ENCODE measurements at regions not wholly inside any gene's neighbourhood (a gene's known extent, or its start where the extent isn't known, plus 50 kb on each side); places are given as distances from the start of the nearest gene placed in this dataset.

GRCh38 chr2:103734911-103735310, 973.1 kb downstream of the TMEM182 start:
- TF ChIP-seq Cebpa-rat (IDR thresholded peaks at IDR 0.05) = no peak
- H3K4me1 ChIP-seq = no peaks in the 10 kb centered on the region
- no peak overlapping the region for H3K9ac ChIP-seq
- H4K20me1 ChIP-seq = no peaks in the 10 kb centered on the region
- H3K4me2 ChIP-seq = no peak overlapping the region
- no peaks in the 10 kb centered on the region for H3K36me3 ChIP-seq
- H3K27ac ChIP-seq = no peak overlapping the region
- H3K4me3 ChIP-seq = no peak overlapping the region
- peaks cover 18 to 28% (median 22%) of the 10 kb centered on the region in 11 experiments for H3K9me3 ChIP-seq (replicated peaks in 1 of 11)
- H3K27me3 ChIP-seq = no peaks in the 10 kb centered on the region

GRCh38 chr2:103738108-103738507, 976.3 kb downstream of the TMEM182 start:
- no peak for TF ChIP-seq Cebpa-rat (IDR thresholded peaks at IDR 0.05)
- H4K20me1 ChIP-seq = no peaks in the 10 kb centered on the region
- H3K4me3 ChIP-seq = no peak overlapping the region
- H3K9me3 ChIP-seq (replicated peaks in 1 of 11) = peaks cover 17 to 25% (median 21%) of the 10 kb centered on the region in 11 experiments
- no peak overlapping the region for H3K4me2 ChIP-seq
- H3K4me1 ChIP-seq = no peaks in the 10 kb centered on the region
- H3K27ac ChIP-seq = no peak overlapping the region
- H3K9ac ChIP-seq = no peak overlapping the region
- H3K36me3 ChIP-seq = no peaks in the 10 kb centered on the region
- no peaks in the 10 kb centered on the region for H3K27me3 ChIP-seq

GRCh38 chr2:103738606-103739005, 976.8 kb downstream of the TMEM182 start:
- Histone ChIP-seq H3K27me3 (no peaks in the 10 kb centered on the region), H3K36me3 (no peaks in the 10 kb centered on the region), H3K4me1 (no peaks in the 10 kb centered on the region), H3K4me2 (no peak overlapping the region), H3K4me3 (no peak overlapping the region), H3K9ac (no peak overlapping the region), H4K20me1 (no peaks in the 10 kb centered on the region), H3K9me3 (replicated peaks in 1 of 11) (peaks cover 12 to 20% (median 16%) of the 10 kb centered on the region in 11 experiments), H3K27ac (no peak overlapping the region)
- no peak for TF ChIP-seq Cebpa-rat (IDR thresholded peaks at IDR 0.05)

DNA sequence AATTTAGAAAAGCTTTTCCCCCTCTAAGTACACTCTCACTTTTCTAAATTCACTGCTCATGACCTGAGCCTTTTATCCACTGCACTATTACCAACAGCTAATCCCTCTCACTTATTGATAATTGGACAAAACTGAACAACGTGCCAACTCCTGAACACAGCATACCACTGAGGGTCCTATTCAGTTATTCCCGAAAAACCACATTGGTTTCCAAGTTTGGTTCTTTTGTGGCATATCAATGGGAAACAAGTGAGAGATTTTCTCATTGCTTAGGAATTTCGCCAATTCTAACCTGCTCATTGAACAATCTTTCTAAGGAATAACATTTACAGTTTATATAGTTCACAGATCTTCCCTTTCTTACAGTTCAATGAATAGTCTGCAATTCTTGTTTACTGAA, 977.4 kb downstream of the TMEM182 start:
- Histone ChIP-seq H3K4me3 (no peak overlapping the region), H3K27me3 (no peaks in the 10 kb centered on the region), H3K4me1 (no peaks in the 10 kb centered on the region), H3K4me2 (no peak overlapping the region), H4K20me1 (no peaks in the 10 kb centered on the region), H3K9me3 (replicated peaks in 1 of 11) (peaks cover 6 to 14% (median 11%) of the 10 kb centered on the region in 11 experiments; a peak in 19 of 22 replicates), H3K9ac (no peak overlapping the region), H3K36me3 (no peaks in the 10 kb centered on the region), H3K27ac (no peak overlapping the region)
- TF ChIP-seq Cebpa-rat (IDR thresholded peaks at IDR 0.05) = no peak

GRCh38 chr2:103739921-103740320, 978.1 kb downstream of the TMEM182 start:
- Histone ChIP-seq H3K4me1 (no peaks in the 10 kb centered on the region), H4K20me1 (no peaks in the 10 kb centered on the region), H3K36me3 (no peaks in the 10 kb centered on the region), H3K27me3 (no peaks in the 10 kb centered on the region), H3K9ac (no peak overlapping the region), H3K4me2 (no peak overlapping the region), H3K4me3 (no peak overlapping the region), H3K27ac (no peak overlapping the region), H3K9me3 (replicated peaks in 1 of 11) (peaks cover 2 to 10% (median 6%) of the 10 kb centered on the region in 11 experiments; a peak in 17 of 22 replicates)
- TF ChIP-seq Cebpa-rat (IDR thresholded peaks at IDR 0.05) = no peak

- H4K20me1 ChIP-seq = no peaks in the 10 kb centered on the region
- H3K9ac ChIP-seq = no peak overlapping the region
- H3K27me3 ChIP-seq = no peaks in the 10 kb centered on the region
- H3K9me3 ChIP-seq (replicated peaks in 1 of 11) = peaks cover 0 to 3% (median 0%) of the 10 kb centered on the region in 11 experiments; a peak in 4 of 22 replicates
- H3K4me1 ChIP-seq = no peaks in the 10 kb centered on the region
- no peak for TF ChIP-seq Cebpa-rat (IDR thresholded peaks at IDR 0.05)
- H3K4me2 ChIP-seq = no peak overlapping the region
- H3K27ac ChIP-seq = no peak overlapping the region
- no peaks in the 10 kb centered on the region for H3K36me3 ChIP-seq
- H3K4me3 ChIP-seq = no peak overlapping the region
These were observed 978.8 kb downstream of the TMEM182 start for GRCh38 chr2:103740631-103741030.

DNA sequence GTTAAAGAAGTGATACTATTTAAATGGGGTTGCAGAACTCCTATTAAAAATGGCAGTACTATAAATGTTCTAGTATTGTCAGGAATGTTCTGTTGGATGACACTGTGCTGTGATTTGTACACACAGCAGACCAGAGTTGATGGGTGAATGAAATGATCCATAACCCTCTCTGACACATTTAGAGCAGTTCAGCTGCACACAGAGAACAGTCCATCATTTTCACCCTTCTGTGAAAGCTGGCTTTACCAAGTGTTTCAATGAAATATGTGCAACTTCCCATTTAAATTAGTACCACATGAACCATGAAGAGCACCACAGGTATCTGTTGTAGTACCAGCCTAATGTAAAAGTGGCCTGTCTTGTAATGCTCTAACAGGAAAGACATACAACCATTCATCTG, 981.4 kb downstream of the TMEM182 start:
- Histone ChIP-seq H3K4me3 (no peak overlapping the region), H3K36me3 (no peaks in the 10 kb centered on the region), H3K9ac (no peak overlapping the region), H3K9me3 (replicated peaks in 1 of 11) (no peaks in the 10 kb centered on the region), H4K20me1 (no peaks in the 10 kb centered on the region), H3K27me3 (no peaks in the 10 kb centered on the region), H3K27ac (no peak overlapping the region), H3K4me1 (no peaks in the 10 kb centered on the region), H3K4me2 (no peak overlapping the region)
- TF ChIP-seq Cebpa-rat (IDR thresholded peaks at IDR 0.05) = no peak

DNA sequence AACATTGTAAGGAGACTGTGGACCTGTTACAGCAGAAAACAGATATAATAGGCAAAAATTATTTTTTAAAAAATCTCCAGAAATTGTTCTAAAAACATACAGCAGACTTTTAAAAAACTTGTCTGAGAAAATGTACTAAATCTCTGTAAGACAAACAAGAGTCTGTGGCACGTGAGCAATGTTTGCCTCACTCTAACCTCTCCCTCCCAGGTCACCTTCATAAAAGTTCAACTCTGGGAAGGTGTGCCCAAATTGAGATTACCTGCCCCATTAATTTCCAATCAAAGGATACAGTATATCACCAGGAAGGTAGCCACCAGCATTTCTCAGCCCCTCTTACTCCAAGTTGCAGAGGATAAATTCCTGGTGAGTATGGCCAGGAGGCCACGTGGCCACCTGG, 992.7 kb downstream of the TMEM182 start:
- H4K20me1 ChIP-seq = no peaks in the 10 kb centered on the region
- TF ChIP-seq Cebpa-rat (IDR thresholded peaks at IDR 0.05) = no peak
- H3K4me3 ChIP-seq = no peak overlapping the region
- no peak overlapping the region for H3K9ac ChIP-seq
- H3K4me1 ChIP-seq = peaks cover 0 to 18% (median 0%) of the 10 kb centered on the region in 10 experiments; a peak in 3 of 20 replicates
- H3K9me3 ChIP-seq (replicated peaks in 1 of 11) = no peaks in the 10 kb centered on the region
- no peaks in the 10 kb centered on the region for H3K27me3 ChIP-seq
- H3K4me2 ChIP-seq = peak overlapping the region in 1 of 11 experiments; percentile 58; a peak in 2 of 22 replicates
- no peak overlapping the region for H3K27ac ChIP-seq
- no peaks in the 10 kb centered on the region for H3K36me3 ChIP-seq

DNA sequence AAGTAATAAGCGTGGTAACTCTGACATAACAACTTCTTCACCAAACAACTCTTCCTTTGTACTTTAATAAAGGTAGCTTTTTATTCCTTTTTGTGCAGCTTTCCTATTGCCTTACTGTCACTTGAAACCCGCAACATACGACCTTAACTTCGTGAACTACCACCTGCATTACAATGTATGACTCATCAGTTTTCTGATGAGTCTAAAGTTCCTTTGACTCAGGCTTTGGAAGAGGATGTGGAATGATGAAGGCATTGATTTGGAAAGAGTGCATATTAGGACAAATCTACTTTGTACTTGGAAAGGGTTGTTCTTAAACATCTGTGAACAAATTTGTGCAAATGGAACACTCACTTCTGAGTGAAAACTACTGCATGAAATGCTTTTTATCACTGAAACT, 1012.1 kb downstream of the TMEM182 start:
- Histone ChIP-seq H3K4me2 (no peak overlapping the region), H3K27me3 (no peaks in the 10 kb centered on the region), H3K4me3 (no peak overlapping the region), H4K20me1 (no peaks in the 10 kb centered on the region), H3K9ac (no peak overlapping the region), H3K27ac (no peak overlapping the region), H3K9me3 (replicated peaks in 1 of 11) (no peaks in the 10 kb centered on the region), H3K36me3 (no peaks in the 10 kb centered on the region), H3K4me1 (no peaks in the 10 kb centered on the region)
- TF ChIP-seq Cebpa-rat (IDR thresholded peaks at IDR 0.05) = no peak

- no peaks in the 10 kb centered on the region for H3K9me3 ChIP-seq (replicated peaks in 1 of 11)
- H3K4me1 ChIP-seq = no peaks in the 10 kb centered on the region
- no peak for TF ChIP-seq Cebpa-rat (IDR thresholded peaks at IDR 0.05)
- H3K36me3 ChIP-seq = no peaks in the 10 kb centered on the region
- no peak overlapping the region for H3K27ac ChIP-seq
- no peaks in the 10 kb centered on the region for H4K20me1 ChIP-seq
- H3K4me2 ChIP-seq = no peak overlapping the region
- H3K9ac ChIP-seq = no peak overlapping the region
- no peak overlapping the region for H3K4me3 ChIP-seq
- no peaks in the 10 kb centered on the region for H3K27me3 ChIP-seq
These were observed 1018.4 kb downstream of the TMEM182 start for GRCh38 chr2:103780088-103780702.

Measured in BLaER1 treated with 17β-estradiol and CSF1 and Interleukin-3, amounts not matched to agents 10 nM and 100 nM (cell line).